AG09309 (cell line): ENCODE measurements at regions not wholly inside any gene's neighbourhood (a gene's known extent, or its start where the extent isn't known, plus 50 kb on each side); places are given as distances from the start of the nearest gene placed in this dataset.
"Not testable (repeated sequence)": the region's sequence is repeated elsewhere in the genome, so short reads cannot be mapped to it uniquely, and the experiment has no call there.

Source experiments
- DNase-seq: peaks from one replicate; pipeline ENCODE4 v3.0.0-alpha.2; 2010; ENCODE audit warnings: low read depth
- H3K4me3 ChIP-seq: 2 replicates; pipeline ENCODE4 v1.5.1; 2011; ENCODE audit warnings: mild to moderate bottlenecking, low read depth, low read length, moderate library complexity; ENCODE audit not compliant: control insufficient read depth
- CTCF ChIP-seq: IDR thresholded peaks from 2 replicates; pipeline ENCODE4 v1.5.1; 2011; ENCODE audit warnings: mild to moderate bottlenecking, low read depth, low read length, inconsistent platforms; ENCODE audit not compliant: insufficient read depth, control insufficient read depth; ENCODE audit errors: missing control alignments

DNA sequence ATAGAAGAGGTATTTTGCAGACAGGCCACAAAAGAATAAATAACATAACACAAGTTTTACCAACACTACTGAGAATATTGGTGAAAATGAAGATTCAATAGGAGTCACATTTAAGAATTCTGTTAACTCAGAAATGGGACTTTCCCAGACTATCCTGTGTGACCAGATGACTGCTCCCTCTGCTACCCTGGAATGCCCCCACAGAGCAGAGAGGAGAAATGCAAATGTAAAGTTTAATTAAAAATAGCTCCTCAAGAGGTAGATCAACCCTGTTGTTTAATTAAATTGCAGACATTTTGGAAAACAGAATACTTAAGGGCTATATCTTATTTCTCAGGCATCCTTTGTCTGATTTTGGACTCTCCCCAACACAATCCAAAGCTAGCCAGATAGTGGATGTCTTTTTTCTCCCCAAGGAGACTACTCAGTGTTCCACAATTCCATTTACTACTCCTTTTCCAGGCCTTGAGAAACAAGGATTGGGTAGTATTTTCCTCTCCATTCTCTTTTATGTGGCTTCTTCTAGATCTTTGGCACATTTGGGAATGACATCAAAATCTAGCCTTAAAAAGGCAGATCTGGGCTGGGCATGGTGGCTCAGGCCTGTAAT, 104.7 kb upstream of the TSC22D1 start:
- no peak overlapping the region for H3K4me3 ChIP-seq
- no peak for DNase-seq
- no peak for TF ChIP-seq CTCF

GRCh38 chr13:44679597-44679996, 103.5 kb upstream of the TSC22D1 start:
- DNase-seq, result no peak
- H3K4me3 ChIP-seq, result no peak overlapping the region
- no peak for TF ChIP-seq CTCF

DNA sequence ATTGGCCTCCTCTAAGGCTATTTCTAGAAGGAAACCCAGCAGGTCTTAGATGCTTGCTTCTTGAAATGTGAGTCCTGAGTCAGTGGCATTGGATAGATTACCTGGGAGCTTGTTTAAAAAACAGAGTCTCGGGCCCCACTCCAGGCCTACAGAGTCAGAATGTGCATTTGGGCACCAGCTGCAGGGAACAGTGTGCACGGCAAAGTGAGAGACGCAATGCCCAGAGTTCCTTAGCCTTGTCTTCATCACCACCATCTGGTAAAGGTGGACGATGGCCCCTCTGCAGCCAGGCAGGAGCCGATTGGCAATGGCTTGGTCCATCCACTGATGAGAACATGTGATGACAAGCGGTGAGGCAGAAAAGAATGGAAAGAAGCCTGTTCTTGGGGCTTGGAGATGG, 102.1 kb upstream of the TSC22D1 start:
- no peak for TF ChIP-seq CTCF
- DNase-seq, result no peak
- no peak overlapping the region for H3K4me3 ChIP-seq

DNA sequence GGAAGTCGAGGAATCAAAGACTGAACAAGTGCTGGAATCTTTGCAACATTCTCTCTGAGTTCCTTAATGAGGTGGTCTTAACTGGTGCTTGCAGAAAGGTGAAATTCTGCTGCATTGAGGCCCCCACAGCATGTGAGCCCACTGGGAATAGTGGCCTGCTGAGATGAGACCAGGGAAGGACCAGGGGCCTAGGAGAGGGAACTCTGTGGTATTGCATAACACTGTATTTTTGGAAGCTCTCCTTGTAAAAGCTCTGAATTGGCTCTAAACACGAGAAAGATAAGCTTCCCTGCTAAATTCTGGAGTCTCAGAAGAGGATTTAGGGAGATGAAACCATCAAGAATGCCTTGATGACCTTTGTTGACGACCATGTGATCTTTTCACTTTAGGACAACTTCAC, 100.4 kb upstream of the TSC22D1 start:
- H3K4me3 ChIP-seq, result no peak overlapping the region
- TF ChIP-seq CTCF, result no peak
- DNase-seq, result no peak

DNA sequence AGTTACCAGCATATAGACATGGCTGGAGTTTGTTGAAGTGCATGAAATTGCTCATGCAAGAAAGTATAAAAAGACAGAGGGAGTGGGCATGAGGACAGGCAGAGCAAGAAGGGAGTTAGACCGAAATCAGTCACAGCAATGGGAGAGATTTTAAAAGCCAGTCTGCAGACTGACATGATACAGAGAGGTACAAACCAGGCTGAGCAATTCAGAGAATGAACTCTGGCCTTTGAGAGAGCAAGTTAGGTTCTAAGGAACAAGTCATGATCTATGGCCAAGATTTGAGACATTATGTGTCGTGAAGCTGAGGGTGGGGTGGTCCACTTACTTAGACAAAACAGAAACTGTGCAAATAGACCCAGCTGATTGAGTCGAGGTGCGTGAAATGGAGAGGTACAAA, 93.4 kb upstream of the TSC22D1 start:
- no peak for TF ChIP-seq CTCF
- DNase-seq, result no peak
- H3K4me3 ChIP-seq, result no peak overlapping the region

DNA sequence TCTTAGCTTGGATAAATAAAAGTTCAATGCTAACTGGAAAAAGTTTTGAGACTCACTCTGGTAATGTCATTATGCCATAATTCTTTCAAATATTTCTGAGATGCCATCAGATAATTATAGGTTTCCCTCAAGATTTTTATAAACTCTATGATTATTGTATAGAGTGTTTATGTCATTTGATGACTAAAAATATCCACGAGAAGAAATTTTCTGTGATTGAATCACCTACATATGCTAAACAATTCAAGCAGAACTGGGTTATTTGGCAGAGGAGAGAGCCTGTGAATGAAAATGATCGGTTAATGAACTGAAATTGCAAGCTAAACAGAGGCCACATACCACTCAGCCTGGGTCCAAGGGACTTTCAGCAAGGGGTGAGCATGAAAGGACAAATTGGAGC, 92.6 kb upstream of the TSC22D1 start:
- no peak for TF ChIP-seq CTCF
- no peak overlapping the region for H3K4me3 ChIP-seq
- DNase-seq, result no peak

DNA sequence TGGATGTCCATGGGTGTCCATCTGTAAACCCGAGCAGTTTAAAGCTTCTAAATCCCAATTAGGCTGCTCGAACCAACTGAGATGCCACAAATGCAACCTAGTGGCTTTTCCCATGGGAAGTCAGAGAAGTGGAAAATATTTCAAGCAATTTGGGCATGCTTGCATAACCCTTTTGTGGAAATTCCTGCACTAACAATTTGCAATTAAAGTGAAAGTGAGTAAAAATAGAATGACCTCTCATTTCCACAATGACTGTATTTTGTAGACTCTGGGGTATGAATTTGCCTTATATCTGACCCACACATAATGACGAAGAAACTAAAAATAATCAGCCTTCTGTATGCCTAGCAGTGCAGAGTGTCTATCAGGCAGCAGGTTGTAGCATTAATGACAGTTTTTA, 91.8 kb upstream of the TSC22D1 start:
- peak; percentile 76 for DNase-seq
- TF ChIP-seq CTCF, result no peak
- 0 out of 2 replicates have a peak overlapping the region, but pooled peaks have one; percentile 4 for H3K4me3 ChIP-seq

DNA sequence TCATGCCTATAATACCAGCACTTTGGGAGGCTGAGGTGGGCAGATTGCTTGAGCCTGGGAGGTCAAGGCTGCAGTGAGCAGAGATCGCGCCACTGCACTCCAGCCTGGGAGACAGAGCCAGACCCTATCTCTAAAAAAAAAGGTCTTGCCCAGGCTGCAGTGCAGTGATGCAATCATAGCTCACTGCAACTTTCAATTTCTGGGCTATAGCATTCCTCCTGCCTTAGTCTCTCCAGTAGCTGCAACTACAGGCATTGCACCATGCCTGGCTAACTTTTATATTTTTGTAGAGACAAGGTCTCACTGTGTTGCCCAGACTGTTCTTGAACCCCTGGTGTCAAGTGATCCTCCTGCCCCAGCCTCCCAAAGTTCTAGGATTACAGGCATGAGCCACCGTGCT, 90.4 kb upstream of the TSC22D1 start:
- peak; percentile 39 for DNase-seq

More for the DNA sequence above, 90.4 kb upstream of the TSC22D1 start:
- not testable (repeated sequence) for H3K4me3 ChIP-seq
